ENCODE measurements at regions not wholly inside any gene's neighbourhood (a gene's known extent, or its start where the extent isn't known, plus 50 kb on each side); places are given as distances from the start of the nearest gene placed in this dataset.

DNA sequence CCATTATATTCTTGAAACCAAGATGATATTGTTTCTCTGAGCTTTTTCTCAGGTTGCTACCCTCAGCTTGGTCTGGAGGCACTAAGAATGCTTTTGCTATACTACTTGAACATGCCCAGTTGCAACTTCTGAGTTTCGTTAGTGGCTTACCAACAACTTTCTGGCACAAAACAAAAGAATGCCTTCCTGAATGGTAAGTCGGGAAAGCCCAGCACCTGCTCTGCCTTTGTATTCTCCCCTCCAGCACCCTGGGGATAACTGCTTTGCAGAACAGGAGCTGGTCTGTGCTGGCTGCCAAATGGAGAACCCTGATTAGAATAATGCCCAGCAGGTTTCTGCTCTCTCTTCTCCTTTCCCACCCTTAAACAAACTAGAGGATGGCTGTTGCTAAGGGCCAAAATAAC lies 149.3 kb downstream of the TGFB2 start:
- no peak for DNase-seq

DNA sequence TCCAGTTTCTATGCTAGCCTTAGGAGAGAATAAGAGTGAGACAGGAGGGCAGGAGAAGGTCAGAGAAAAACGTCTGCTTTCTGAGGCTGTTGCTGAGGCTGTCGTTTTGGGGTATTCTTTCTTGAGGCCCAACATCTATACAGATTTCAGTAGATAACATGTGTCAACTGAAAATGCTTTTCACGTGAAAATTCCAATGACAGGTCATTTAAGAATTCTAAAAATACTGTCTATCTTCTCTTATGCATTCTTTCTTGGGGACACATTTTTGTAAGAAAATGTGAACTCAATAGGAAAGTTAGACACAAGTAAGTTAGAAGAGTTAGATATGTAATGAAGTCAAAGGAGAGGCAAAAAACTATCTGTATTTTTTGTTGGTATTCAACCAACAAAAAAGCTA lies 150.8 kb downstream of the TGFB2 start:
- DNase-seq: no peak
- no peak for TF ChIP-seq GATA1 (IDR thresholded peaks at IDR 0.05; ENCODE audit: low read depth, low read length)
- TF ChIP-seq POLR2A (IDR thresholded peaks at IDR 0.05; ENCODE audit: low read length): no peak

More for the DNA sequence above, 149.3 kb downstream of the TGFB2 start:
- TF ChIP-seq GATA1 (IDR thresholded peaks at IDR 0.05; ENCODE audit: low read depth, low read length) (no peak), POLR2A (IDR thresholded peaks at IDR 0.05; ENCODE audit: low read length) (no peak)

DNA sequence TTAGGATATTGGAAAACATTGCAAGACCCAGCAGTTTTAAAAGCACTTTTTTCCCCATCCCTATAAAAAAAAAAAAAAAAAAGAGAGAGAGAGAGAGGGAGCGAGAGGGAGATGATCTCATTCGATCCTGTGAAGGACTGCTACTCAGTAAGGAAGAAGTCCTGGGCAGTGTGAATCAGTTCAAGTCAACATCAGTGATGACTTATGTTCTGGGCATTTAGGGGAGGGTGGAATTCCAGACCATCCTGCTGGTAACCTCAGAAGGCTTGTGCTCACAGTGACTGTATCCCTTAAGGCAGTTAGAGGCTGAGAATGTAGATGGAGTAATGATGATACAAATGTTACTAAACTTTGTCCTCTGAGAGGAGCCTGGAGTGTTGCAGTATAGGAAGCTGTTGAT lies 151.4 kb downstream of the TGFB2 start:
- DNase-seq: no peak
- TF ChIP-seq GATA1 (IDR thresholded peaks at IDR 0.05; ENCODE audit: low read depth, low read length) (no peak), POLR2A (IDR thresholded peaks at IDR 0.05; ENCODE audit: low read length) (no peak)

DNA sequence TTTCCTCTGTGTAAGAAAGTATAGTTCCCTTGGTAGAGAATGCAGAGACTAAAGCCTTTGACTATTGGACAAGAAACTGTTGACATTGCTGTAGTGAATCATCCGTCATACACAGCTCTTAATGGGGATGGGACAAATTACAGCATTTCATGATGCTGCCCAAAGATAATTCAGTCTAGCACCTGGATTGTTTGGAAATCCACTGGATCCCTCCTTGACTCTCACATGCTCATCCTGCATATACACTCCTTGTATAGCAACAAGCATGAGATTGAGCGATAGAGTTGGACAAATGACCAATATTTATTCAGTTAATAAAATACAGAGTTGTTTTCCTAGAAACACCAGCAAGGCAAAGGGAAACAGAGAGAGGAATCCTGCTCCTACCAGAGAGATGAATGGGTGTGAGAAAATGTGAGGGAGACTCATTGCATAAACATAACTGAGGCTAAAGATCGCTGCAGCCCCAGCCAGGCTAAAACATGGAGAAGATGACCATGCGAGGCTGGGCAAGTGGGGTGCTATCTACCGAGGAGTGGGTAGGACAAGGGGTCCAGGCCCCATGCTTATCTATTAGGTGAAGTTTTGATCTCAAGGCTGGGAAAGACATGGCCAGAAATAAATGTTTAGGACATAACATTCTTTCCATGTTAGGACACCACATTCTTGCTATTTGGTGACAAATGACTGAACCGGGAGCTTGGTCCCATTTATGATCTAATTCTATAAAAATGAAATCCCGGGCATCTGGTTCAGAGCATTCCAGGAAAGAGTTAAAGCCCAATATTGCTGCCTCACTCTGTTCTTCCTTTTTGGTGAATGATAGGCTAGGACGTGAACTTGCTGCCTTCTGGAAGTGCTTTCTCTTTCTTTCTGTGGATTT lies 153.2 kb downstream of the TGFB2 start:
- TF ChIP-seq POLR2A (IDR thresholded peaks at IDR 0.05; ENCODE audit: low read length) (no peak), GATA1 (IDR thresholded peaks at IDR 0.05; ENCODE audit: low read depth, low read length) (no peak)
- DNase-seq: no peak

DNA sequence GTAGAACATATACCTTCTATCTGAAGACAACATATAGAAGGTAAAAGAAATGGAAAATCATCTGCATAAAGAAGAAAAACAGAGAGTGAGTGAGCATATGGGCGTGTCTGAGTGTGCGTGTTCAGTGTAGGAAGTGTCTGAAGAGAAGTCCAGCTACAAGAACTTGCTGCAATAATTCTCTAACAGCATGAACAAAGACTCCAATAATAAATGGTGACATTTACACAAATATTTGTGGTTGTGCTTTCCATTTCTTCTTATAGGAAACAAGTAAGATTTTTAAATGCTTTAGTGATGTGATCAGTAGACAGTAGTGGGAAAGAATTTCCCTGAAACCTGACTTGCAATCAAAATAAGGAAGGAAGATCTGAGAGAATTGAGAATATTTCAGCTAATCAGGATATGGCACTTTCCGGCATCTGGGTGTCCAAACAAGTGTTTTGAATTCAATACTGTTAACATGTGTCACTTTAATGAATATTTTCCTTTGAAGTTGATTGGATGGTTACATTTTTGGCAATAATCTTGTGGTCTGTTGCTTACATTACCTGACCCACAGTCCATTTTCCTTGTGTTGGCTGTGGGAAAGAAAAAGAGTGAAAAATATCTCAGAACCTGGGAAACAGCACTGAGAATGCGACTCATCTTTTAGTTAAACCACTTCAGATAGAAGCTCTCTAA lies 154.0 kb downstream of the TGFB2 start:
- DNase-seq: no peak
- TF ChIP-seq POLR2A (IDR thresholded peaks at IDR 0.05; ENCODE audit: low read length) (no peak), GATA1 (IDR thresholded peaks at IDR 0.05; ENCODE audit: low read depth, low read length) (no peak)

DNA sequence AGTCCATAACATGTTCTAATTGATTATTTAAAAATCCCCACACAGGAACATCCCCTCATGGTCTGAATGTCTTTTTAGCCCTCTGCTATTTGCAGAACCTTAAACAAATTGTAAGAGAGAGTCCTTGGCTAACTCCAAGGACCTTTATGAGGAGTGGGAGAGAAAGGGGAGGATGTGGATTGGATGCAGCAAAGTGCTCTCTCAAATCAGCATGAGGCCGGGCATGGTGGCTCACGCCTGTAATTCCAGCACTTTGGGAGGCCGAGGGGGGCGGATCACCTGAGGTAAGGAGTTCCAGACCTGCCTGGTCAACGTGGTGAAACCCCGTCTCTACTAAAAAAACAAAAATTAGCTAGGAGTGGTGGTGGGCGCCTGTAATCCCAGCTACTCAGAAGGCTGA lies 154.8 kb downstream of the TGFB2 start:
- no peak for TF ChIP-seq POLR2A (IDR thresholded peaks at IDR 0.05; ENCODE audit: low read length)
- no peak for TF ChIP-seq GATA1 (IDR thresholded peaks at IDR 0.05; ENCODE audit: low read depth, low read length)
- DNase-seq: no peak

DNA sequence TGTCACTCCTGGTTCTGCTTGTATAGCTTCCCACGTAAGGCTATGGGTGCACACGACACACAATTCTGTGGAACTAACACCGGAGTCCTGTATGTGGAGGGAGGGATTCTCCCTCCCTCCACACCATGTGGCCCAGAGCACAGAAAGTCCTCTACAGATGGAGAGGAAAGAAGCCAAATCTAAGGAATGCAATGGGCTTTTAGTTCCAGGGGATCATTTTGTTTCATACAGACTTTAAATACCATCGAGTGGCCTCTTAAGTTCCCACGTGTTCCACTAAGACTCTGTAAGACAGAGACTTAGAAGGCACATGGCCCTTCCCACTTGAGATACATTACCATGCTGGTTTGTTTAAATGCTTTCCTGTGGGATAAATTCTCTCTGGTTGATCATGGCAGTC lies 156.0 kb downstream of the TGFB2 start:
- DNase-seq: no peak
- TF ChIP-seq POLR2A (IDR thresholded peaks at IDR 0.05; ENCODE audit: low read length) (no peak), GATA1 (IDR thresholded peaks at IDR 0.05; ENCODE audit: low read depth, low read length) (no peak)

DNA sequence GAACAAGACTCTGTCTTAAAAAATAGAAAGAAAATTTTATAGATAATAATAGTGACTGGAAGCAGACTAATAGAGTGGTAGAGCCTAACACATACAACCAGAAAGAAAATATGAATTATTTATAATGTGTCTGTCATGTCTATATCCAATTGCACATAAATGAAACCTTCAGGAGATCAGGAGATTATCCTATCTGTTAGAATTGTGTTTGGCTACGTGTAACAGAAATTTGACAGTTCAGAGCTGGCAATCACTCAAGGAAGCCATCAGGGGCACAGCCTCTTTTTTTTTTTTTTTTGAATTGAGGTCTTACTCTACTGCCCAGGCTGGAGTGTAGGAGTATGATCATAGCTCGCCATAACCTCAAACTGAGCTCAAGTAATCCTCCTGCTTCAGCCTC lies 157.2 kb downstream of the TGFB2 start:
- TF ChIP-seq POLR2A (IDR thresholded peaks at IDR 0.05; ENCODE audit: low read length) (no peak), GATA1 (IDR thresholded peaks at IDR 0.05; ENCODE audit: low read depth, low read length) (no peak)
- DNase-seq: no peak

DNA sequence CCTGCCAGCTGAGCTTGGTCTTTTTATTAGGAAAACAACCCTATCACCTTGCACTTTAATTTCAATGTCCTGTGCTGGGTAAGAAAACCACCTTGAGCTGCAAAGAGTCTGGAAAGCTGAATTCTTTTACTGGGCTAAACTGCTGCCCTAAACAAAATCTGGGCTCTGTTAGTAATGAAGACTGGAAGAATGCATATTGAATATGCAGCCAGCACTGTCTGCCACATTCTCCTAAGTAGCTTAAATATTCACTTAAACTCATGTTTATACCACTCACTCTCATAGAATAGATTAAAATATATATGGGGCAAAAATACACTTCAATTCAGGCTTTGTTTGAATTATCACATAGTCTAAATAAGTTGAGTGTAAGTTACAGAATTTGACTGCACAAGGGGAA lies 158.0 kb downstream of the TGFB2 start:
- no peak for DNase-seq
- TF ChIP-seq POLR2A (IDR thresholded peaks at IDR 0.05; ENCODE audit: low read length) (no peak), GATA1 (IDR thresholded peaks at IDR 0.05; ENCODE audit: low read depth, low read length) (no peak)

DNA sequence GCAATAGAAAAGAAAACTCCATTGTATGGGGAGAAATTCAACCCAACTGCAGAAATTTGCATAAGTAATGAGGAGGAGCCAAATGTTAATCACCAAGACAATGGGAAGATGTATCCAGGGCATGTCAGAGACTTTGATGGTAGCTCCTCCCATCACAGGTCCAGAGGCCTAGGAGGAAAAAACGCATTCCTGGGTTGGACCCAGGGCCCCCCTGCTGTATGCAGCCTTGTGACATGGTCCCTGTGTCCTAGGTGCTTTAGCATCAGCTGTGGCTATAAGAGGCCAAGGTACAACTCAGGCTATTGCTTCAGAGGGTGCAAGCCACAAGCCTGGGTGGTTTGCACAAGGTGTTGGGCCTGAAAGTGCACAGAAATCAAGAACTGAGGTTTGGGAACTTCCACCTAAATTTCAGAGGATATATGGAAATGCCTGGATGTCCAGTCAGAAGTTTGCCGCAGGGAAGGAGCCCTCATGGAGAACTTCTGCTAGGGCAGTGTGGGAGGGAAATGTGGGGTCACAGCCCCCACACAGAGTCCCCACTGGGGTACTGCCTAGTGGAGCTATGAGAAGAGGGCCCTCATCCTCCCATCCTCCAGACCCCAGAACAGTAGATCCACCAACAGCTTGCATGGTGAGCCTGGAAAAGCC lies 162.3 kb downstream of the TGFB2 start:
- TF ChIP-seq GATA1 (IDR thresholded peaks at IDR 0.05; ENCODE audit: low read depth, low read length): no peak
- TF ChIP-seq POLR2A (IDR thresholded peaks at IDR 0.05; ENCODE audit: low read length): no peak

DNA sequence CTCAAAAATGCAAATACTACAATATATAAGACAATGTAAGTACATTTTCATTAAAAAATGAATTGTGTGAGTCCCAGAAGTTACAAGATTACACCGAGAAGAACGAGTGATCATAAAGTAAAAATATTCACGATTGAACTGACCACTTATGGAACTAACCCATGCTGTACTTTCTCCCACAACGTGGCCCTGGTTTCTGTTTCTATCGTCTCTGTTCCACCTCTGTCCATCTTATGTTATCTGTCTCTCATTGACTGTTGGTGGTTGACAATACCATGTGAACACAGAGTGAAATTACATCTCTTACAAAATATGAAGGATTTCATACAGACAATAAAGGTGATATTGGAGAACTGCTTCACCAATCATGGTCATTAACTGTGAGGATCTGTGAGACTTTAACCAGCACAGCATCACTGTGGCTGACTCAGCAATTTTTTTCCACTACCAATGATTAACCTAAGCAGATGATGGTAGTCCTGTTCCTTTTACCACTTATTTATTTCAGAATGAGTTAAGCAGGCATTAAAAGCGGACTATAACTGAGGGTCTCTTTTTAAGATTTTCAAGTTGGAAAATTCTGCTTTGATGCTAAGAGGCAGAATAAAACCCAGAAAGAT lies 165.1 kb downstream of the TGFB2 start:
- no peak for DNase-seq
- TF ChIP-seq POLR2A (IDR thresholded peaks at IDR 0.05; ENCODE audit: low read length): no peak

More for the DNA sequence above, 162.3 kb downstream of the TGFB2 start:
- no peak for DNase-seq

DNA sequence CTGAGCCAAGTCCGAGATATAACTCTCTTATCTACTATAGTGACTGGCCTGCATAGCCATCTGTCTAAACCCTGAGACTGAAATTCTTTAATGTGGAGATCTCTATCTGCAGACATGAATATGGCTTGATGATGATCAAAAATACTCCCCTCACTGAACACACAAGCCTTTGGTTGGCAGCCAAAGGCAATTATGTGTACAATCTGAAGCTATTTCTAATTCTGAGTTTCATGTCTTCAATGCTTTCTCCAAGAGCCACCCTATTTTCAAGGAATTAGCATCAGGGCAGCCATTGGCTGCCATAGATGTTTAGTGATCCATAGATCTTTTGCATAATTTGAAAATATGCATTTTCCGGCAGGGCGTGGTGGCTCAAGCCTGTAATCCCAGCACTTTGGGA lies 168.2 kb downstream of the TGFB2 start:
- DNase-seq: no peak
- TF ChIP-seq GATA1 (IDR thresholded peaks at IDR 0.05; ENCODE audit: low read depth, low read length): no peak
- TF ChIP-seq POLR2A (IDR thresholded peaks at IDR 0.05; ENCODE audit: low read length): no peak

DNA sequence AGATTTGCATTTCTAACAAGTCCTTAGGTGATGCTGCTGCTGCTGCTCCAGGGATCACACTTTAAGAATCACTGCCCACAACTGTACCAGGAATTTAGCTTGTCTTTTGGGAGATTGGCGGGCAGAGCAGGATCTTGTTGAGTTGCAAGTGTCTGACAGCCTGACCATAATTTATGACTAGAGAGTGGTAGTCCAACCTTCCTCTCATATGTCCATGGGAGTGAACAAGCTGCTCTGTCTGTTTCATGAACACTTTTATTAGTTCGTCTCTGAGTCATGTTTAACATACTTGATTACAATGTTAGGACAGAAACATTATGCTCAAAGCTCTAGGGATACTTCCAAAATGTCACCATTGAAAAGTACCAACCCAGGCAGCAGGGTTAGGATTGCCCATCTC lies 169.6 kb downstream of the TGFB2 start:
- DNase-seq: no peak
- TF ChIP-seq POLR2A (IDR thresholded peaks at IDR 0.05; ENCODE audit: low read length) (no peak), GATA1 (IDR thresholded peaks at IDR 0.05; ENCODE audit: low read depth, low read length) (no peak)

DNA sequence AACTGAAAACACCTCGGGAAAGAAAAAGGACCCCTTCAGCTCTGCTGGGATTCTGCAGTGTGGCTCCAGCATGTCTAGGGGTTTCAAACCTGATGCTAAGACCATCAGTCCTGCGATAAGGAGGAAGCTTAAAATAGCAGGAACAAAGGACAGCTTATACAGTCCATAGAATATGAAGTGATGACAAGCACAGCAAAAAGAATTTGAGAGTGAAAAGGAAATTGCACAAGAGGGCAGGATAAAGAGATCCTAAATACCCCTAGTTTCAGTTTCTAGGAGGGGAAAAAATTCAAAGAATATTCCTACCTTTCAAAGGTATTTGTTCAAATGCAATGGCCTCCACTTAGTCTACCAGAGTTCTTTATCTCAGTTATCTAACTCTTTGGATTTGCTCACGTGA lies 171.4 kb downstream of the TGFB2 start:
- DNase-seq: no peak
- TF ChIP-seq POLR2A (IDR thresholded peaks at IDR 0.05; ENCODE audit: low read length) (no peak), GATA1 (IDR thresholded peaks at IDR 0.05; ENCODE audit: low read depth, low read length) (no peak)
